HT1080 (cell line): ENCODE measurements at regions not wholly inside any gene's neighbourhood (a gene's known extent, or its start where the extent isn't known, plus 50 kb on each side); places are given as distances from the start of the nearest gene placed in this dataset.

Source experiments
- DNase-seq: peaks from one replicate; pipeline ENCODE4 v3.0.0-alpha.2; 2015; ENCODE audit warnings: low read depth

- DNase-seq: peak; percentile 16
Observed at GRCh38 chr6:41428996-41429421, 93.6 kb downstream of the NCR2 start.

- DNase-seq: no peak
Observed at GRCh38 chr6:41429506-41430504, 94.4 kb downstream of the NCR2 start.

- DNase-seq: peak; percentile 50
Observed at GRCh38 chr6:41430875-41431274, 95.5 kb downstream of the NCR2 start.

GRCh38 chr6:41432280-41432679 is 96.9 kb downstream of the NCR2 start:
- DNase-seq: no peak

- no peak for DNase-seq
Observed at GRCh38 chr6:41434803-41435481, 99.5 kb downstream of the NCR2 start.

- DNase-seq: no peak
Observed at GRCh38 chr6:41437604-41438003, 102.2 kb downstream of the NCR2 start.

- no peak for DNase-seq
Observed at GRCh38 chr6:41438746-41439145, 103.3 kb downstream of the NCR2 start.

GRCh38 chr6:41439524-41440418 is 104.4 kb downstream of the NCR2 start:
- no peak for DNase-seq

- no peak for DNase-seq
Observed at GRCh38 chr6:41440958-41441357, 105.2 kb upstream of the FOXP4 start.

GRCh38 chr6:41441598-41442351 is 104.4 kb upstream of the FOXP4 start:
- DNase-seq: no peak

GRCh38 chr6:41442352-41442672 is 103.9 kb upstream of the FOXP4 start:
- DNase-seq: no peak

- DNase-seq: no peak
Observed at GRCh38 chr6:41442800-41443501, 103.2 kb upstream of the FOXP4 start.

- DNase-seq: no peak
Observed at GRCh38 chr6:41443616-41444525, 102.3 kb upstream of the FOXP4 start.

- DNase-seq: no peak
Observed at GRCh38 chr6:41445261-41445660, 100.9 kb upstream of the FOXP4 start.

GRCh38 chr6:41446132-41446531 is 100.0 kb upstream of the FOXP4 start:
- DNase-seq: no peak

- DNase-seq: peak; percentile 47
Observed at GRCh38 chr6:41446907-41447545, 99.2 kb upstream of the FOXP4 start.

GRCh38 chr6:41448256-41448655 is 97.9 kb upstream of the FOXP4 start:
- no peak for DNase-seq

GRCh38 chr6:41449399-41450245 is 96.6 kb upstream of the FOXP4 start:
- no peak for DNase-seq
